Fibroblast of villous mesenchyme (primary cell): ENCODE measurements at regions not wholly inside any gene's neighbourhood (a gene's known extent, or its start where the extent isn't known, plus 50 kb on each side); places are given as distances from the start of the nearest gene placed in this dataset.
A peak's percentile ranks its signal among the peaks of the same experiment; 100 is the strongest.

ENCODE experiments used
- DNase-seq: peaks from one replicate; pipeline ENCODE4 v3.0.0-alpha.2; 2010; ENCODE audit warnings: low read depth
- H3K4me3 ChIP-seq: 2 replicates; pipeline ENCODE4 v1.5.1; 2011; ENCODE audit warnings: low read depth, mild to moderate bottlenecking, low read length
- TF ChIP-seq, protein P1 (sequence below): IDR thresholded peaks from 2 replicates; pipeline ENCODE4 v1.5.1; 2012; ENCODE audit warnings: low read depth, mild to moderate bottlenecking, low read length; ENCODE audit not compliant: insufficient read depth

- H3K4me3 ChIP-seq = no peak overlapping the region
- TF ChIP-seq, protein P1, sequence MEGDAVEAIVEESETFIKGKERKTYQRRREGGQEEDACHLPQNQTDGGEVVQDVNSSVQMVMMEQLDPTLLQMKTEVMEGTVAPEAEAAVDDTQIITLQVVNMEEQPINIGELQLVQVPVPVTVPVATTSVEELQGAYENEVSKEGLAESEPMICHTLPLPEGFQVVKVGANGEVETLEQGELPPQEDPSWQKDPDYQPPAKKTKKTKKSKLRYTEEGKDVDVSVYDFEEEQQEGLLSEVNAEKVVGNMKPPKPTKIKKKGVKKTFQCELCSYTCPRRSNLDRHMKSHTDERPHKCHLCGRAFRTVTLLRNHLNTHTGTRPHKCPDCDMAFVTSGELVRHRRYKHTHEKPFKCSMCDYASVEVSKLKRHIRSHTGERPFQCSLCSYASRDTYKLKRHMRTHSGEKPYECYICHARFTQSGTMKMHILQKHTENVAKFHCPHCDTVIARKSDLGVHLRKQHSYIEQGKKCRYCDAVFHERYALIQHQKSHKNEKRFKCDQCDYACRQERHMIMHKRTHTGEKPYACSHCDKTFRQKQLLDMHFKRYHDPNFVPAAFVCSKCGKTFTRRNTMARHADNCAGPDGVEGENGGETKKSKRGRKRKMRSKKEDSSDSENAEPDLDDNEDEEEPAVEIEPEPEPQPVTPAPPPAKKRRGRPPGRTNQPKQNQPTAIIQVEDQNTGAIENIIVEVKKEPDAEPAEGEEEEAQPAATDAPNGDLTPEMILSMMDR = no peak
- DNase-seq = peak; percentile 95
Measured at GRCh38 chr1:8197493-8198282, 120.2 kb upstream of the SLC45A1 start.

GRCh38 chr1:8194481-8195227, 123.3 kb upstream of the SLC45A1 start:
- no peak for DNase-seq
- TF ChIP-seq, protein P1 = no peak
- H3K4me3 ChIP-seq = no peak overlapping the region

DNA sequence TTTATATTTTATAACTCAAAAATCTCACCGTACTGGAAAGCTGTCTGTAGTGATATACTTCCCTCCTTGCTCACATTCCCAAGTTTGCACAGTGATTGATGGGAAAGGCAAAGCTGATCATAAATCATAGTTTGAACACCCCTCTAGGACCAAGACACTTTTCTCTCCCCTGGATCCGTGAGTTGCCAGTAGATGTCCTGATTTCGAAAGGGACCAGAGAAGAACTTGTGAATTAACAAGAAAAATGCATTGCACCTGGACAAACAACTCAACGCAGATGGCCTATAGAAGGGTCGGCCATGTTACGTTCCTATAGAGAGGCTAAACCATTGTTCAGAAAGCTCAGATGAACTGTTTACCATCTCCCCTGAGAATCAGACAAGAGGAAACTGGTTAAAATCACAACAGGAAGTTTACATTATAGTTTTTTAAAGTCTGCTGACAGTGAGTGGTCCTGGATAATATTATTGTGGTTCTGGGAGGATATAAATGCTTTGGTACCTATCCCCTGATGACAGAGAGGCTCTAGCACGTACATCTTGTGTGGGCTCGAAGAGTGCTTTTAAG, 124.0 kb upstream of the SLC45A1 start:
- TF ChIP-seq, protein P1 = no peak
- DNase-seq = no peak

DNA sequence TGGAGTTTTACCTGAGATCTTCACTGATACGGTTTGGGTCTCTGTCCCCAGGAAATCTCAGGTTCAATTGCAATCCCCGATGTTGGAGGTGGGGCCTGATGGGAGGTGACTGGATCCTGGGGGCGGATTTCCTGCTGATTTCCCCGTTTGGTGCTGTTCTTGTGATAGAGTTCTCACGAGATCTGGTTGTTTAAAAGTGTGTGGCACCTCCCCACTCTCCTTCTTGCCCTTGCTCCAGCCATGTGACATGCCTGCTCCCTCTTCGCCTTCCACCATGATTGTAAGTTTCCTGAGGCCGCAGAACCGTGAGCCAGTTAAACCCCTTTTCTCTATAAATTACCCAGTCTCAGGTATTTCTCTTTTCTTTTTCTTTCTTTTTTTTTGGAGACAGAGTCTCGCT, 126.4 kb upstream of the SLC45A1 start:
- TF ChIP-seq, protein P1 = no peak
- no peak for DNase-seq
- no peak overlapping the region for H3K4me3 ChIP-seq

More for the DNA sequence above, 124.0 kb upstream of the SLC45A1 start:
- no peak overlapping the region for H3K4me3 ChIP-seq

- peak; percentile 34 for DNase-seq
- TF ChIP-seq, protein P1 = no peak
- no peak overlapping the region for H3K4me3 ChIP-seq
Measured at GRCh38 chr1:8189931-8190483, 127.9 kb upstream of the SLC45A1 start.

- no peak for DNase-seq
Measured at GRCh38 chr1:8185400-8185799, 132.5 kb upstream of the SLC45A1 start.

More at GRCh38 chr1:8185400-8185799, 132.5 kb upstream of the SLC45A1 start:
- no peak overlapping the region for H3K4me3 ChIP-seq
- TF ChIP-seq, protein P1 = no peak
